HG03280 (cell line): ENCODE measurements at regions not wholly inside any gene's neighbourhood (a gene's known extent, or its start where the extent isn't known, plus 50 kb on each side); places are given as distances from the start of the nearest gene placed in this dataset.

Source experiments
- ATAC-seq: cut with Tn5 transposase; IDR thresholded peaks from one replicate; pipeline ENCODE4 v1.9.1; 2021; ENCODE audit warnings: mild to moderate bottlenecking, moderate library complexity; ENCODE audit not compliant: unreplicated experiment

GRCh38 chr18:47418746-47419145 lies 167.3 kb upstream of the SKOR2 start:
- no peak for ATAC-seq

- no peak for ATAC-seq
Measured at GRCh38 chr18:47417807-47418206, 166.3 kb upstream of the SKOR2 start.

- ATAC-seq: no peak
Measured at GRCh38 chr18:47415881-47416280, 164.4 kb upstream of the SKOR2 start.

- ATAC-seq: no peak
Measured at GRCh38 chr18:47413327-47413726, 161.9 kb upstream of the SKOR2 start.

- no peak for ATAC-seq
Measured at GRCh38 chr18:47412924-47413323, 161.5 kb upstream of the SKOR2 start.

DNA sequence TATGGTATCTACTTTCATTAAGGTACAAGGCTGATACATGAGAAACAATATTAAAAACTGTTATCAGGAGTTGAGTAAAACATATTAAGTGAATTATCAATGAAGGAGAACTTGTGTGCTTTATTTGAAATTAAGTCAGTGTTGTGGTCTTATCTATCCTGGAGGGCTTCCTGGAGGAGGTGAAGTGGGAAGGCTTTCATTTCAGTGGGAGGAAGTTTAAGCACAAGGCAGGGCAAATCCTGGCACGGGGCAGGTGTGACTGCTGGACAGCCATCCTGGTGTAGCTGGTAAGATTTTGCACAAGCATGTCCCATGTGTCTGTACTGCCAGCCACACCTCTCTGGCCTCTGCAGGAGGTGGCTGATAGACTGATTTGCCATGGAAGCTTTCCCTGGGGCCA lies 159.7 kb upstream of the SKOR2 start:
- ATAC-seq: no peak

DNA sequence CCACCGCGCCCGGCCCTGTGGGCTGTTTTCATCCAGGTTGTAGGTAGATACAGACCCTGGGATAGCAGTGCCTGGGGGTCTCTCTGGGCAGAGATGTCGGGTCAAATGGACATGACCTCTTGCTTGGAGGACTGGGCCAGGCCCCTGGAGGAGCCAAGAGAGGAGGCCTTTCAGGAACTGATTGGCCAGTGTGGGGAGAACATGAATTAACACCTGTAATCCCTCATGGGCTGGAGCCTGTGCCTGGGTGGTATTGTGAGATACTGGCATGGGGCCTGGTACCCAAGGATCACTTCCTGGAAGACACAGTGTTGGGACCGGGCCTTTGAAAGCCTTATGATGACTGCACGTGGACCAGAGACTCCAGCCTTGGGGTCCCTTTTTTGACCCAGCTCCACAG lies 158.7 kb upstream of the SKOR2 start:
- ATAC-seq: no peak

DNA sequence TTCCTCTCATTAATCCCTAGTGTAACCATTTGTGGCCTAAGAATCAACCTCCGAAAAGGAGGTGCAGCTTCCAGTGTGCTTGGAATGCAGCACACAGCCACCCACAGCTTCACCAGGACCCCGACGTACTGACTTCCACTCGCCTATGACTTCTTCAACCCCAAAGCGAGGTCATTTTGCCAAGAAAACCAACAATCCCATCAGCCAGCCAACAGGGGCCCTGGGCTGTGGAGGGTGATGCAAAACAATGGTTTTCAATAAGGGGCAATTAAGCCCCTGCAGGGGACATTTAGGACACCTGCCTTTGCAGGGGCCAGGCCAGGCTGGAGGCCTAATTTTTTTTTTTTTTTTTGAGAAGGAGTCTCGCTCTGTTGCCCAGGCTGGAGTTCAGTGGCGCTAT lies 158.1 kb upstream of the SKOR2 start:
- ATAC-seq: no peak

- ATAC-seq: no peak
Measured at GRCh38 chr18:47407736-47408135, 156.3 kb upstream of the SKOR2 start.

DNA sequence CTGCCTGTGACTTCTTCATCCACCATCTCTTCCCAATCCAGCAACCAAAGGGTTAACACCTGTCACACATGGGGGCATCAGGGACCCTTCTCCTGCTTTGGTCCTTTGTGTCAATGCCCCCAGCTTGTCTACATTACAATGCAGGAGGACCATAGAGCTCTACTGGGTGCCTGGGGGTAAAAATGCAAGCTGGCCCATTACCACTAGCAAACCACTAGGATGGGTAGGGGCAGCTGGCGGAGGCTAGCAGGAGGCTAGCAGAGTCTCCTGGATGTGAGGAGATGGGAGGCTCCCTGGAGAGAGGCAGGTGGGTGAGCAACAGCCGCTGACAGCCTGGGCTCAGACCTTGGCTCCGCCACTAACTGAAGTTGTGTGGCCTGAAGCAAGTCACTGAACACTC lies 153.4 kb upstream of the SKOR2 start:
- ATAC-seq: no peak

DNA sequence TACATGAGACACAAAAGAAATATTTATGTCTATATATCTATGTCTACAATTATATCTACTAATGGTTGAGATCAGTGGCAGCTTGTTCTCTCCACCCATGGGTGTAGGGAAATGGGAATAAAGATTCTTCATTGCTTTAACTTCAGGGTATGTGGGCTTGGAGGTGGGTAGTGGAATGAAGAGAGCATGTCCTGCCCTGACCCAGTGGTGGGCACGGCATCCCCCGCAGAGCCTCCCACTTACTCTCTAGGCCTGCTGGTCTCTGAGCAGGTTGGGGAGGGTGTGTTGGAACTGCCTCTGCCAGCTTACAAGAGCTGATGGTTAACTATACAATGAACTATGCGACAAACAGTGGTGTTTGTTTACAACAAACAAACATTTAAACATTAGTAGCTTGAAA lies 152.5 kb upstream of the SKOR2 start:
- ATAC-seq: no peak

DNA sequence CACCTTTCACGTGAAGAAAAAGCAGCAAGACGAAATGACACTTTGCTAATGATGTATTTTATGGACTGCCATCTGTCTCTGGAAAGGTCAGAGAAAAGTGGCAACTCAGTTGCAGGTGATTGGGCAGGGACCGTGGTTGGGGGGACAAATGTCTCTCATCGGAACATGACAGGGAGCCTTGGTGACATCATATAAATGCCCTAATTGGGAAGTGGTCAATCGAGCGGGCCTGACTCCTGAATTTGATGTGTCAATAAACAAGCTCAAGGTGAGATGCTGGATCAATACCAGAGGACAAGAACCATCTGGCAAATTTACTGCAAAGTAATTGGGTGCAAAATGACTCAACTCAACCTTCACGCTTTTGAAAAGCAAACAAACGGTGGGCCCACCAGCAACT lies 151.9 kb upstream of the SKOR2 start:
- ATAC-seq: no peak

GRCh38 chr18:47399475-47399874 lies 148.0 kb upstream of the SKOR2 start:
- ATAC-seq: no peak

DNA sequence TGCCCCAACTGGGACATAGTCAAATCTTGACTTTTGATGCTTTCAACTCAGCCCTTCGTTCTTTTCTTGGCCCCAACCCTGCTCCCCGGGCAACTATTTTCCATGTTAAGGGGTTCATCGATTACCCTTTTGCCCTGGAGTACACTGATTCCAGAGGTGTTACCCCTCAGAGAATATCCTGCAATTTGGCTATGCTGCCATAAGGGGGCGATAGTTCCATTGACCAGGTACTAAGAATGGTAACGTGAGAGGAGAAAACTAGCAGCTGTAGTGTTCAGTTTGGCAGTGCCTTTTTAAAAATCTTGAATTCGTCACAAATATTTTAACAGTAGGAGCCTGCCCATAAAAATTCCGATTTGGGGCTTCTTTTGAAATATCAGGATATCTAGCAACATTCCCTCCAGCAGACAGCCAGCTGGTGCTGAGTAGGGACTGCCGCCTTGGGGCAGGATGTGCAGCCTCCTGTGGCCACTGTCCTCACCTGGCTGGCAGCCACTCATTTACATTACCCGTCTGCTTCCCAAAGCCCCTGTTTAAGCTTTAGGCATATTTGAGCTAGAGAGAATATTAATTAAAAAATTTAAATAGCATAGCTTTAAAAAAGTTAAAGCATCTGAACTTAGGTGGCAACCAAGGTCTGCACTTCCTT lies 146.3 kb upstream of the SKOR2 start:
- ATAC-seq: no peak

DNA sequence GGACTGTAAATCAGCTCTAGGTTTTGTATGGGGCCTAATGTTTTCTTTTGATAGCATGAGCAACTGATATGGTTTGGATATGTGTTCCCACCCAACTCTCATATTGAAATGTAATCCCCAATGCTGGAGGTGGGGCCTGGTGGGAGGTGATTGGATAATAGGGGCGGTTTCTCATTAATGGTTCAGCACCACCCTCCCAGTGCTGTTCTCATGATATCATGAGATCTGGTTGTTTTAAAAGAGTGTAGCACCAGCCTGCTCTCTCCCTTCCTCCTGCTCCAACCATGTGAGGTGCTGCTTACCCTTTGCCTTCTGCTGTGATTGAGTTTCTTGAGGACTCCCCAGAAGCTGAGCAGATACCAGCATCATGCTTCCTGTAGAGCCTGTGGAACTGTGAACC lies 140.2 kb upstream of the SKOR2 start:
- ATAC-seq: no peak

GRCh38 chr18:47390410-47391024 lies 139.1 kb upstream of the SKOR2 start:
- ATAC-seq: no peak

DNA sequence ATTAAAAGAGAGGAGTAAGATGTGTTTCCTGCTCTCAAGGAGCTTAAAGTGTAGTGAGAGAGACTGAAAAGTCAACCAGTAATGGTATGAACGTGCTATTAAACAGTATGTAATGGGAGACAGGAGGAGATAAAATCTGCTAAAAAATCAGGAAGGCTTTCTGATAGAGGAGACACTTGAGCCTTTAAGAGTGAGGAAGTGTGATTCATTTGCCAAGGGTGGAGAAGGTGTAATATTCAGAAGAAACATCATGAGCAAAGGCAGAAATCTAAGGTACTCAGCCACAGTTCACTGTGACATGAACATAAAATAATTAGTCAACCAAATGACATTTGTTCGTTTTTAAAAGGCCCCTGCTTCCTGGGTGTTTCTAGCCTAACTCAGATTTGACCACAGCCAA lies 137.8 kb upstream of the SKOR2 start:
- no peak for ATAC-seq

GRCh38 chr18:47387864-47388263 lies 136.4 kb upstream of the SKOR2 start:
- ATAC-seq: no peak

- no peak for ATAC-seq
Measured at GRCh38 chr18:47383729-47384128, 132.3 kb upstream of the SKOR2 start.

DNA sequence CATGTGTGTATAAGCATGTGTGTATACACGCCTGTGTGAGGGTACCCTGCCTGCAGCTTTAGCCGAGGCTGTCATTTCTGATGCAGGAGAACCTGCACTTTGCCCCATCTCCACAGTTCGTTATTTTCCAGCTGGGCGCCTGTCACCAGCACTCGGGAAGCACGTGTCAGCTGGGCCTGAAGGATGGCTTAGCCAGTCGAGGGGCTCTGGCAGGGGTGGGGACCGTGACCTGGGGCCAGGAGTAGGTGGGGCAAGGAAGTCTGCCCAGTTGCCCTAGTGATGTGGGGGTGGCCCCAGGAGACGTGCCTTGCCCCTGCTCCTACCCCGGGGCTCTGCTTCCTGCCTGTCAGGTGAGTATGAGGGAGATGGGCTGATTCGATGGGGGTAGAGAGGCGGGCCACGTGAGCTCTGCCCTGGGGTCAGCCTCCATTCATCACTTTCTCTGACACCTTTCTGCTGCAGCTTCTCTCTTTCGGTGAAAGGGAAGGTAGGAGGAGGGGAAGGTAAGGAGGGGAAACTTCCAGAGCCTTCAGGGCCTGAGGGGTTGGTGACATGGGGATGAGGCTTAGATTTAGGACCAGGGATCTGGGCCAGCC lies 130.6 kb upstream of the SKOR2 start:
- no peak for ATAC-seq

- no peak for ATAC-seq
Measured at GRCh38 chr18:47380153-47380552, 128.7 kb upstream of the SKOR2 start.

DNA sequence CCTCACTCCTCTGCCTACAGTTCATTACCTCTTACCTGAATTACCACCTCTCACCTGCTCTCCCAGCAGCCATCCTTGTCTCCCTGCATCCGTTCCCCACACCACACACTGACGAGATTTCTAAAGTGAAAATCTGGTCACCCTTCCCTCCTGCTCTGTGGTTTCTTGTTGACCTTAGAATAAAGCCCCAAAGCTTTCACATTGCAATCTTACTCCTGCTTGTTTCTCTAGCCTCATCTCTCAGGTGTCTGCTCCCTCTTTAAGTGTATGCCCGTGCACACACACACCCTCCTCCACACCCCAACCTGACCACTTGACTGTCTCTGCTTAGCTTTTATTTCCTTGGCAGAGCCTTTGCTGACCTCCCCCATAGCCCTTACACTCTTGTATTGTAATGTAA lies 122.0 kb upstream of the SKOR2 start:
- no peak for ATAC-seq

GRCh38 chr18:47370052-47370451 lies 118.6 kb upstream of the SKOR2 start:
- ATAC-seq: no peak
